K562 (cell line): ENCODE measurements at regions not wholly inside any gene's neighbourhood (a gene's known extent, or its start where the extent isn't known, plus 50 kb on each side); places are given as distances from the start of the nearest gene placed in this dataset.

Experiments
- ATAC-seq: fragments of 200-7000 bp; cut with Tn5 transposase; 3 replicates; pipeline ENCODE4 v1.9.1; 2020; ENCODE audit warnings: moderate library complexity
- BruUV-seq: library from RNA; stranded (reverse); fragments of 400-500 nt; replicated peaks from 2 replicates; lab custom pipeline; 2021; lab: Mats Ljungman, UMichigan
- CTCF ChIA-PET: fragments of 300-600 bp; formaldehyde crosslinking; extraction: SDS; loops from one replicate; lab custom pipeline; 2021; ENCODE audit warnings: low intra/inter-chr PET ratio; lab: Yijun Ruan, JAX
- POLR2A ChIA-PET: fragments of 300-600, 350-650 bp; sonication (Branson Sonifier 250); formaldehyde crosslinking; extraction: SDS; loops from one replicate; lab custom pipeline; 2021; ENCODE audit warnings: antibody characterized with exemption, inconsistent platforms; lab: Yijun Ruan, JAX
- DNase-seq, 4 experiments: peaks; one replicate each; pipeline versions ENCODE4 v3.0.0 to v3.0.0-alpha.2; 2011 to 2018; ENCODE audit warnings: low spot score in 3 of 4, mixed read lengths in 3 of 4; ENCODE audit errors: extremely low read depth in 1 of 4
- FAIRE-seq: peaks from 2 replicates; lab custom pipeline; 2011; peaks lifted over from hg19 to GRCh38; lab: Jason Lieb, UNC
- H2AFZ ChIP-seq: 2 replicates; pipeline ENCODE4 v1.6.0; 2011; ENCODE audit warnings: low read depth, low read length, control low read depth, inconsistent platforms
- H3K27ac ChIP-seq: fragments of 200-600 bp; 3 replicates; pipeline ENCODE4 v1.8.0; 2011; ENCODE audit warnings: low read depth, mild to moderate bottlenecking, control low read depth, inconsistent platforms, low read length, moderate library complexity, mixed read lengths; ENCODE audit errors: extremely low read depth
- H3K27me3 ChIP-seq, 2 experiments: fragments of 300-600 bp in 1 of 2; 2 replicates in 1 of 2; 3 replicates in 1 of 2; pipeline versions ENCODE4 v1.6.0 to v1.8.0; 2011; ENCODE audit warnings: inconsistent platforms in 2 of 2, low read length in 2 of 2, mild to moderate bottlenecking in 1 of 2, mixed read lengths in 1 of 2, moderate library complexity in 1 of 2; ENCODE audit not compliant: control insufficient read depth in 2 of 2, insufficient read depth in 2 of 2
- H3K36me3 ChIP-seq: fragments of 300-600 bp; 3 replicates; pipeline ENCODE4 v1.8.0; 2011; ENCODE audit warnings: mild to moderate bottlenecking, low read length, inconsistent platforms; ENCODE audit not compliant: control insufficient read depth, insufficient read depth
- H3K4me1 ChIP-seq, 2 experiments: fragments of 200-600 bp in 1 of 2; replicated peaks in 1 of 2; 2 replicates in 1 of 2; 3 replicates in 1 of 2; pipeline versions ENCODE4 v1.5.1 to v1.8.0; 2011; ENCODE audit warnings: inconsistent platforms in 2 of 2, low read length in 2 of 2, mild to moderate bottlenecking in 1 of 2, mixed read lengths in 1 of 2, moderate library complexity in 1 of 2; ENCODE audit not compliant: control insufficient read depth in 2 of 2, insufficient read depth in 2 of 2
- H3K4me2 ChIP-seq: 2 replicates; pipeline ENCODE4 v1.6.1; 2011; ENCODE audit warnings: low read length, control low read depth, inconsistent platforms, mixed read lengths; ENCODE audit not compliant: insufficient read depth
- H3K4me3 ChIP-seq: fragments of 200-600 bp; sonication (generic), shearing (Covaris generic); 2 replicates; pipeline ENCODE4 v1.5.1; 2016; ENCODE audit warnings: control low read depth, inconsistent platforms
- H3K79me2 ChIP-seq: fragments of 200-600 bp; 3 replicates; pipeline ENCODE4 v1.8.0; 2011; ENCODE audit warnings: low read length, inconsistent platforms; ENCODE audit not compliant: control insufficient read depth, insufficient read depth
- H3K9ac ChIP-seq, 2 experiments: 2 replicates each; pipeline versions ENCODE4 v1.6.0 to v1.6.1; 2011; ENCODE audit warnings: low read depth in 2 of 2, low read length in 2 of 2, control low read depth in 1 of 2, inconsistent platforms in 1 of 2, mild to moderate bottlenecking in 1 of 2, mixed read lengths in 1 of 2; ENCODE audit not compliant: insufficient read depth in 1 of 2
- H3K9me1 ChIP-seq: one replicate; pipeline ENCODE4 v1.6.0; 2011; ENCODE audit warnings: inconsistent platforms, mild to moderate bottlenecking, low read length, moderate library complexity; ENCODE audit not compliant: control insufficient read depth, insufficient read depth
- H3K9me3 ChIP-seq: replicated peaks from 2 replicates; pipeline ENCODE4 v1.5.1; 2011; ENCODE audit warnings: low read depth, low read length, inconsistent platforms; ENCODE audit not compliant: control insufficient read depth, insufficient read depth
- H4K20me1 ChIP-seq: replicated peaks from 2 replicates; pipeline ENCODE4 v1.6.1; 2011; ENCODE audit warnings: low read length, inconsistent platforms, mixed read lengths; ENCODE audit not compliant: control insufficient read depth, insufficient read depth
- BRD4 ChIP-seq: fragments of 200-600 bp; sonication (generic); IDR thresholded peaks from 2 replicates; pipeline ENCODE4 v1.6.1; 2017; ENCODE audit warnings: inconsistent platforms
- BRD9 ChIP-seq: fragments of 450-650 bp; IDR thresholded peaks from 2 replicates; pipeline ENCODE4 v1.6.1; 2018; ENCODE audit warnings: low read depth; ENCODE audit not compliant: partially characterized antibody
- FOS ChIP-seq: IDR thresholded peaks from 3 replicates; pipeline ENCODE4 v1.6.1; 2011; ENCODE audit not compliant: insufficient read length; ENCODE audit errors: extremely low read depth
- FOXA3 ChIP-seq, 2 experiments: fragments of 450-650 bp in 1 of 2; sonication (generic) in 1 of 2; formaldehyde crosslinking; IDR thresholded peaks in 1 of 2; conservative IDR thresholded peaks in 1 of 2; 2 replicates each; pipeline versions ENCODE4 v1.4.0 to v1.8.0; 2020 to 2022; ENCODE audit warnings: mild to moderate bottlenecking in 2 of 2, missing genetic modification reagents in 1 of 2
- GTF2E2 ChIP-seq: fragments of 200-800 bp; sonication (Bioruptor generic); IDR thresholded peaks from 2 replicates; pipeline ENCODE4 v1.6.1; 2016; ENCODE audit warnings: missing genetic modification characterization, missing compliant biosample characterization
- HEY1 ChIP-seq: fragments of 250-450 bp; sonication (Bioruptor Pico); IDR thresholded peaks from 2 replicates; pipeline ENCODE4 v1.5.0; 2020; ENCODE audit warnings: mild to moderate bottlenecking, moderate library complexity, borderline replicate concordance
- LCOR ChIP-seq: sonication (generic); formaldehyde crosslinking; IDR thresholded peaks from 2 replicates; pipeline ENCODE4 v1.8.0; 2022; ENCODE audit warnings: mild to moderate bottlenecking, missing genetic modification reagents
- MTA3 ChIP-seq: fragments of 450-650 bp; formaldehyde crosslinking; IDR thresholded peaks from 2 replicates; pipeline ENCODE4 v1.6.1; 2017; ENCODE audit warnings: mild to moderate bottlenecking, borderline replicate concordance
- TRIM28 ChIP-seq: fragments of 450-650 bp; IDR thresholded peaks from 2 replicates; pipeline ENCODE4 v1.6.1; 2017
- ZBTB8A ChIP-seq: fragments of 450-650 bp; IDR thresholded peaks from 2 replicates; pipeline ENCODE4 v1.6.1; 2018; ENCODE audit warnings: mild to moderate bottlenecking, moderate library complexity; ENCODE audit not compliant: partially characterized antibody
- ZNF133 ChIP-seq: fragments of 250-450 bp; sonication (Bioruptor Pico); IDR thresholded peaks from 2 replicates; pipeline ENCODE4 v1.4.0; 2020; ENCODE audit warnings: mild to moderate bottlenecking
- ZNF282 ChIP-seq: sonication (generic); formaldehyde crosslinking; IDR thresholded peaks from 2 replicates; pipeline ENCODE4 v1.8.1; 2023; ENCODE audit warnings: missing genetic modification reagents
- ZNF586 ChIP-seq: fragments of 450-650 bp; formaldehyde crosslinking; conservative IDR thresholded peaks from 2 replicates; pipeline ENCODE4 v1.4.0; 2020; ENCODE audit warnings: mild to moderate bottlenecking, moderate library complexity
- ZNF695 ChIP-seq: fragments of 450-650 bp; formaldehyde crosslinking; IDR thresholded peaks from 2 replicates; pipeline ENCODE4 v1.4.0; 2020; ENCODE audit warnings: mild to moderate bottlenecking, moderate library complexity
- ZNF76 ChIP-seq: fragments of 250-450 bp; sonication (Bioruptor Pico); IDR thresholded peaks from 2 replicates; pipeline ENCODE4 v1.4.0; 2020; ENCODE audit warnings: mild to moderate bottlenecking, moderate library complexity, borderline replicate concordance
- WGBS: fragments of 100-300 bp; shearing (Covaris generic); methylation state at CpG from one replicate; pipeline ENCODE4 v1.1.6; 2016; ENCODE audit warnings: low coverage, mixed read lengths; ENCODE audit not compliant: insufficient coverage; ENCODE audit errors: missing lambda C conversion rate; 5-methylcytosine and 5-hydroxymethylcytosine counted together
- in situ Hi-C: fragments of 300-500 bp; cut with MboI; formaldehyde crosslinking; loops from 4 replicates; pipeline ENCODE4 v1.15.0; 2018; ENCODE audit warnings: inconsistent platforms, mixed read lengths
- intact Hi-C: fragments of 100-400 bp; cut with micrococcal nuclease; formaldehyde crosslinking; loops from 2 replicates; pipeline ENCODE4 v1.14.2; 2022
- TF ChIP-seq, protein P1 (sequence below): fragments of 250-450 bp; sonication (Bioruptor Pico); IDR thresholded peaks from 2 replicates; pipeline ENCODE4 v1.4.0; 2020; ENCODE audit warnings: mild to moderate bottlenecking, moderate library complexity

DNA sequence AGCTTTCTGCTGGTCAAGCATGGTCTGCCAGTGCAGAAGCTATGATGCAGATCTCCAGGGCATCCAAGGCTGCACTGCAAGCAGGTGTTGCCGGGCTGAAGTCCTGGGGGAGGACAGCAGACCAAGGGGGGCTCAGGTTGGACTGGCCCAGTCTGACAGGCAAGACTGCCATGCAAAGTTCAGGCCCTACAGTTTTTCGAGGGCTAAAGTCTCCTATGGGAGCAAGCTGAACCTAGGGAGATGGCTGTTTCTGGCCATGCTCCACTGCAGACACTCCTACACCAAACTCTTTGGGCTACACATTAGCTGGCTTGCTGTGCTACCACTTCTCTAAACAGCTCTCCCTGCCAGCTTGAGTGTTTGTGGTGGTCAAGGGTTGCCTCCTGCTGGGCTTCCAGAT is 130.0 kb upstream of the SYNCRIP start:
- H3K79me2 ChIP-seq: no peaks in the 10 kb centered on the region
- BruUV-seq: no TSS peak
- no peak for DNase-seq
- CTCF ChIA-PET: no interaction called here
- POLR2A ChIA-PET: no interaction called here
- 2% methylated on average over 2 of the region's 2 CpGs for WGBS
- no peak for FAIRE-seq
- H3K27me3 ChIP-seq: no peaks in the 10 kb centered on the region
- no peak; the same call in 2 of the 3 replicates for ATAC-seq
- no peak overlapping the region for H3K27ac ChIP-seq
- H3K9me3 ChIP-seq: no peaks in the 10 kb centered on the region
- no peaks in the 10 kb centered on the region for H4K20me1 ChIP-seq
- H2AFZ ChIP-seq: no peak overlapping the region
- H3K9ac ChIP-seq: no peak overlapping the region
- H3K4me3 ChIP-seq: no peak overlapping the region
- H3K36me3 ChIP-seq: no peaks in the 10 kb centered on the region
- TF ChIP-seq, protein P1, sequence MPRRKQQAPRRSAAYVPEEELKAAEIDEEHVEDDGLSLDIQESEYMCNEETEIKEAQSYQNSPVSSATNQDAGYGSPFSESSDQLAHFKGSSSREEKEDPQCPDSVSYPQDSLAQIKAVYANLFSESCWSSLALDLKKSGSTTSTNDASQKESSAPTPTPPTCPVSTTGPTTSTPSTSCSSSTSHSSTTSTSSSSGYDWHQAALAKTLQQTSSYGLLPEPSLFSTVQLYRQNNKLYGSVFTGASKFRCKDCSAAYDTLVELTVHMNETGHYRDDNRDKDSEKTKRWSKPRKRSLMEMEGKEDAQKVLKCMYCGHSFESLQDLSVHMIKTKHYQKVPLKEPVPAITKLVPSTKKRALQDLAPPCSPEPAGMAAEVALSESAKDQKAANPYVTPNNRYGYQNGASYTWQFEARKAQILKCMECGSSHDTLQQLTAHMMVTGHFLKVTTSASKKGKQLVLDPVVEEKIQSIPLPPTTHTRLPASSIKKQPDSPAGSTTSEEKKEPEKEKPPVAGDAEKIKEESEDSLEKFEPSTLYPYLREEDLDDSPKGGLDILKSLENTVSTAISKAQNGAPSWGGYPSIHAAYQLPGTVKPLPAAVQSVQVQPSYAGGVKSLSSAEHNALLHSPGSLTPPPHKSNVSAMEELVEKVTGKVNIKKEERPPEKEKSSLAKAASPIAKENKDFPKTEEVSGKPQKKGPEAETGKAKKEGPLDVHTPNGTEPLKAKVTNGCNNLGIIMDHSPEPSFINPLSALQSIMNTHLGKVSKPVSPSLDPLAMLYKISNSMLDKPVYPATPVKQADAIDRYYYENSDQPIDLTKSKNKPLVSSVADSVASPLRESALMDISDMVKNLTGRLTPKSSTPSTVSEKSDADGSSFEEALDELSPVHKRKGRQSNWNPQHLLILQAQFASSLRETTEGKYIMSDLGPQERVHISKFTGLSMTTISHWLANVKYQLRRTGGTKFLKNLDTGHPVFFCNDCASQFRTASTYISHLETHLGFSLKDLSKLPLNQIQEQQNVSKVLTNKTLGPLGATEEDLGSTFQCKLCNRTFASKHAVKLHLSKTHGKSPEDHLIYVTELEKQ (CRISPR knock-in tag): no peak
- TF ChIP-seq ZNF133 (CRISPR knock-in tag) (no peak), ZNF76 (CRISPR knock-in tag) (no peak), FOXA3 (CRISPR knock-in tag; conservative IDR thresholded peaks at IDR 0.05 in 1 of 2, IDR thresholded peaks at IDR 0.05 in 1 of 2) (no peak), LCOR (no peak), TRIM28 (no peak), ZBTB8A (no peak), MTA3 (no peak), FOS (no peak), GTF2E2 (tag) (no peak), HEY1 (CRISPR knock-in tag) (no peak), BRD4 (no peak), ZNF282 (CRISPR knock-in tag) (no peak), ZNF695 (no peak), ZNF586 (CRISPR knock-in tag) (no peak), BRD9 (no peak)
- no peaks in the 10 kb centered on the region for H3K9me1 ChIP-seq
- intact Hi-C loops: no loop called here
- no peak overlapping the region for H3K4me2 ChIP-seq
- H3K4me1 ChIP-seq: no peaks in the 10 kb centered on the region
- in situ Hi-C loops: no loop called here
